ENCODE measurements at regions not wholly inside any gene's neighbourhood (a gene's known extent, or its start where the extent isn't known, plus 50 kb on each side); places are given as distances from the start of the nearest gene placed in this dataset.
"Not testable (repeated sequence)": the region's sequence is repeated elsewhere in the genome, so short reads cannot be mapped to it uniquely, and the experiment has no call there.

GRCh38 chr20:43404878-43405277, 52.8 kb upstream of the SRSF6 start:
- DNase-seq (ENCODE audit: low spot score), result no peak

- DNase-seq (ENCODE audit: low spot score), result not testable (repeated sequence)
Observed at GRCh38 chr20:43400882-43401281, 56.8 kb upstream of the SRSF6 start.

- no peak for DNase-seq (ENCODE audit: low spot score)
Observed at GRCh38 chr20:43398676-43399324, 58.9 kb upstream of the SRSF6 start.

- DNase-seq (ENCODE audit: low spot score), result no peak
Observed at GRCh38 chr20:43397147-43397546, 60.5 kb upstream of the SRSF6 start.

DNA sequence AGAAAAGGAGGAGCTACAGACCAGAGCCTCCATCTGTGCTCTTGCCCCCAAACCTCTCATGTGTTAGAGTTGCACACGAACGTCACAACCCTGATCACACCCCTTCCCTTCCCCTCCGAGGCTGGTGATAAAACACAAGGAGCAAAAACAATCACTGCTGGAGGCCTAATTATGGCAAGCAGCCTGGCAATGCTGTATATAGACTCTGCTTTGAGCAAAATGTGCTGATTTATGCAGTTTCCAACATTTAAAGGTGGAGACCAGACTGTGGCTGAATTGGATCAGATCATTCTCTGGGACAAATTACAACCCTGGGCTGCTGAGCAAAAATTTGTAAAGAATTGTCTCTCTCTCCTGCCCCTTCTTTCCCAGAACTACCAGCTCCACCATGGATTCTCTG, 64.6 kb upstream of the SRSF6 start:
- DNase-seq (ENCODE audit: low spot score), result no peak

DNA sequence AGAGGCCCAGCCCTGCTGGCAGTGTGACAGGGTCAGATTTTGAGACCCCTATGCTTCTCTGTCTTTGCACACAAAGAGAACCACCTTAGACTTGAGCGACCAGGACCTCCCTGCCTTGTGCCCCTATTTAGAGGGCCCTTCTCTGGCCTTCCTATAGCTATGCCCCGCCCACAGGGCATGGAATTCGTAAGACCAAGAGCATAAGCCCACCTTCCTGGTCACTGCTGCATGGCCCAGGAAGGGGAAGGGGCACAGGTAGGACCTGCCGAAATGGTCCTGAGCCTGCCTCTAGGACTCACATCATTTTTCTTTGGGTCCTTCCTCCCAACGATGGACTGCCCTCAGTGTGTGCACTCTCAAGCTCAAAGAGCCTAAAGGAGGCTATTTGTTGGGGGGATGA, 65.1 kb upstream of the SRSF6 start:
- DNase-seq (ENCODE audit: low spot score), result no peak

DNA sequence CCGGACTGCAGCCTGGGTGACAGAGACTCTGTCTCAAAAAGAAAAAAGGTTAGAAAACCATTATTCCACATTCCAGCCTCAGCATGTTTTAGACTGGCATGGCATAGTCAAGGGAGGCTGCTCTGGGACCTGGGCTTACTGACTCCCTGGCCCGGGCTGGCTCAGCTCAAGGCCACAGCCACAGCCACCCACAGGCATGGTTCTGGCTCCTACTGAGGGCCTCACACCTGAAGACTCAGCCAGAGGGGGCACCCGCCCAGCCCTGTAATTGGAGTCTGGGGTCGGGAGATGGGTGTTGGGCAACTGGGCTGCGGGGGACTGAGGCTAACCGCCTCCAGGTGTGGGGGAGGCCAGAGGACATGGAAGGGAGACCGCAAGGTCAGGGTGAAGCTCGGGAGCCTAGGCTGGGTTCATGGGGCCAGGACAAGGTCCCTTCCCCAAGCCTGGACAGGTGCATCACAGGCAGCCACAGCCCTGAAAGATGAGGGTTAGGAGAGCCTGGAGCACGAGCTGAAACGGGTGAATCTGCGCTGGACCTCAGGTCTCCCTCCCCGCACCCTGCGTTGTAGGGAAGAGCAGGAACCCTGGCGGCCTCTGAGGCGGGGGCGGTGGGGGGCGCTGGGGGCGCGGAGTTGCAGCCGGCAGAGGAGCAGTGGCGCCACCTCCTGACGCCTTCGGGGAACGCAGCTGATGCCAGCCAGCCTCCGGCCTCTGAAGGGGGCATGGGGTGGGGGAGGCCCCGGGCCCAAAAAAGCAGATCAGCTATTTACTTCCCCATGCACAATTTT, 67.7 kb upstream of the SRSF6 start:
- DNase-seq (ENCODE audit: low spot score), result no peak

DNA sequence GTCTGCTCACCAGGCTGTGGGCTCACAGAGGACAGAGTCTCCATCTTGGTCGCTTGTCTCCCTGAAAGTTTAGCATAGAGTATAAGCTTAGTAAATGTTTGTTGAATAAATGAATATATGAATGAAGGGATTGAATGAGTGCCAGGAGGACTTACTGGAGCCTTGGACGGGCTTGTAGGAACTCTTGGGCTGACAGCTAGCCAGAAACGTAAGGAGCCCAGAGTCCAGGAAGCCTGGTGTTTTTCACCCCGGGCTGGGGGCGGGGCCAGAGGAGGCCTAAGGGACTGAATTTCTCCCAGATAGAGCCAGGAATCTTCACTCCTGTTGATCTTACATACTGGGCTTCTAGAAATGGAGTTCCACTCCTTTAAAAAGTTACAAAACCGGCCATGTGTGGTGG, 68.5 kb upstream of the SRSF6 start:
- DNase-seq (ENCODE audit: low spot score), result no peak

GRCh38 chr20:43388268-43389002, 69.3 kb upstream of the SRSF6 start:
- no peak for DNase-seq (ENCODE audit: low spot score)

DNA sequence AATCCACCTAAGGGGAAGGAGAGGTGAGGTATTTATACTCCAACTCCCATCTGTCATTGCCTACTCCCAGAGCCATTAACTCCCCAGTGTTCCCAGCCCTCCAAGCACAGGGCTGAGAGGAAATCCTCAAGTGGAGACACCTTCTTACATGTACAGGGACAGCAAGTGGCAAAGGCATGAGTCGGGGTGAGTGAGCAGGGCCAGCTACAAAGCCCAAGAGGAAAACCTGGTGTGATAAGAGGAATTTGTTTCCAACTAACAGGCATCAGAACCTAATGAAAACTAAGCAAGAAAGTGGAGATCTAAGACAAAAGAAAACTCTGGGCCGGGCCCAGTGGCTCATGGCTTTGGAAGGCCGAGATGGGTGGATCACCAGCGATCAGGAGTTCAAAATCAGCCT, 70.0 kb upstream of the SRSF6 start:
- DNase-seq (ENCODE audit: low spot score), result no peak

GRCh38 chr20:43386878-43387277, 70.8 kb upstream of the SRSF6 start:
- DNase-seq (ENCODE audit: low spot score), result no peak

DNA sequence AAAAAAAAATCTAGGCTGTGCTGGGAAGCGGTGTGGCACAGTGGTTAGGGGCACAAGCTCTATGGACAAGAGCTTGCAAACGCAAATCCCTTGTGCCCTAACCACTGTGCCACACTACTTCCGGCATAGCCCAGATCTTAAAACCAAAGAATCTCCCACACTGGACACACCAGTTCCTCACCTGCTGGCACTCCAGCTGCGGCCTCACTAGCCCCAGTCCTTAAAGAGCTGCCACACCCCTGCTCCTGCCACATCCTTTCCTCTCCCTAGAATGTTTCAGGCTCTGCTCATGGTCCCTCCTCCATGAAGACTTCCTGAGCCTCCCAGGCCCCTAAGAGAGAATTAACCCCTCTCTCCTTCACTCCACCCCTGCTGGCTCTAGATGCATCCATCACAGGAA, 71.8 kb upstream of the SRSF6 start:
- no peak for DNase-seq (ENCODE audit: low spot score)

DNA sequence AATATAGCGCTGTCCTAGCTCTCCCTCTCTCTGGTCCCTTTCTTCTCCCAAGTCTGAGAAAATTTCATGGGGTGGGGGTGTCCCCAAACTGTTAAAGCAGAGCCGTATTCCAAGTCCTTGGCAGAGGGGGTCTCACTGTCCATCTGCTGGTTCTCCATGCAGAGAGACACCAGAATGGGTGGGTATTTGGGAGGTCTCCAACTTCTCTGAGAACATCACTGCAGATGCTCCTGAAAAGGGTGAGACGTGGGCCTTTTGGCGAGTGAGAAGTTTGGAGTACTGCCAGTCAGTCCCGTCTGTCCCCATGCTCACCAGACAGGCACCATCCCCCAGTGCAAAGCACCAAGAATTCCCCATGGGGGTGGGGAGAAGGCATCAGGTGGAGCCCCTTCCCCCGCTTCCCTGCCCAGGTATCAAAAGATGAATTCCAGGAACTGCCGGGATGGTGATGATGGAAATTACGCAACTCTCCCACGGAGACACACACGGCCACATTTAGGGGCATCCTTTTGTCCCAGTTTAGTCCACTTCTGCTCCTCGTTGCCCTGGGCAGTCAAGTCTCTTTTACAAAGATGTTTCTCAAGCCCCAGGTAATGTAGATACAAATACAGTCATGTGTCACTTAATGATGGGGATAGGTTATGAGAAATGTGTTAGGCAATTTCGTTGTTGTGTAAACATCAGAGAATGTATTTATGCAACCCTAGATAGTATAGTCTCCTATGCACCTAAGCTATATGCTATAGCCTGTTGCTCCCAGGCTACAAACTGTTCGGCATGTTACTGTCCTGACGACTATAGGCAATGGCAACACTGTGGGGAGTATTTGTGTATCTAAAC, 73.4 kb upstream of the SRSF6 start:
- no peak for DNase-seq (ENCODE audit: low spot score)

- DNase-seq (ENCODE audit: low spot score), result no peak
Observed at GRCh38 chr20:43383026-43383795, 74.5 kb upstream of the SRSF6 start.

DNA sequence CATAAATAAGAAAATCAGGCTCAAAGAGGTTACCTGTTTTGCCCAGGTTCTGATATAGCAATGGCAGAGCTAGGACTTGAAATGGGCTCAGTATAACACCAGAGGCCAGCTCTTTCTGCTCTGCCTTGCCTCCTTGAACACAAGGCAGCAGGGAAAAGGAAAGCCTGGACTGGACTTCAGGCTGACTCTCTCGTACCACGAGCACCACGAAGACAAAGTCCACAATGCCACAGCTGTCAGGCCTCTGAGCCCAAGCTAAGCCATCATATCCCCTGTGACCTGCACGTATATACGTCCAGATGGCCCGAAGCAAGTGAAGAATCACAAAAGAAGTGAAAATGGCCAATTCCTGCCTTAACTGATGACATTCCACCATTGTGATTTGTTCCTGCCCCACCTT, 75.6 kb upstream of the SRSF6 start:
- not testable (repeated sequence) for DNase-seq (ENCODE audit: low spot score)

DNA sequence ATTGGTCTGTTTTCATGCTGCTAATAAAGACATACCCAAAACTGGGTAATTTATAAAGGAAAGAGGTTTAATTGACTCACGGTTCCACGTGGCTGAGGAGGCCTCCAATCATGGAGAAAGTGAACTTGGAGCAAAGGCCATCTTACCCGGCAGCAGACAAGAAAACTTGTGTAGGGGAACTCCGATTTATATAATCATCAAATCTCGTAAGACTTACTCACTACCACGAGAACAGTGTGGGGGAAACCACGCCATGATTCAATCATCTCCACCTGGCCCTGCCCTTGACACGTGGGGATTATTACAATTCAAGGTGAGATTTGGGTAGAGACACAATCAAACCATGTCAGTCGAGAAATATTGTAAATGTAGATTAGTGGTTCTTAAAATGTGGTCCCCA, 76.2 kb upstream of the SRSF6 start:
- not testable (repeated sequence) for DNase-seq (ENCODE audit: low spot score)

DNA sequence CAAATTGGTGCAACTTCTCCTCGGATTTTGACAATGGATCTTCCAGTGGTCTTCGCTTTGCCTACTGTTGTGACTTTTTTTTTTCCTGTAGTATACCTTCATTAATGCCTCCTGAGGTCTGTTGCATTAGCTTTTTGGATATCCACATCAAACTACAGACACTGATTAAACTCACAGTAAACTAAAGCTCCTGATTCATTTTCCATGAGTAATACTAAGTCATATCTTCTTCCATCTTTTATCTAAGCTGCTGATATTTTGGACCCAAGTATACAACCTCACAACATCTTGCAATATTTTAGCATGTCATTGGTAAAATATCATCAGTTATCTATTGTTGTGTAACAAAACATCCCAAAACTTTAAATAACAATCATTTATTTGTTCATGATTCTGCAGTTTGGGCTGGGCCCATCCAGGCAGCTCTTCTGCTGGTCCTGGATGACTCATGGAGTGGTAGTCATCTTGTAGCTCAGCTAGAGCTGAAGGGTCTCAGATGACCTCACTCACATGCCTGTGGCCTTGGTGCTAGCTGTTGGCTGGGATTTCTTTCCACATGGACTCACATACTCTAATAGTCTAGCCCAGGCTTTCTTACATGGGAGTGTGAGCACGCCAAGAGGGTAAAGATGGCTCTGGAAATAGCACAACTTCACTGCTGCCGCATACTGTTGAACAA, 78.3 kb upstream of the SRSF6 start:
- DNase-seq (ENCODE audit: low spot score), result no peak

DNA sequence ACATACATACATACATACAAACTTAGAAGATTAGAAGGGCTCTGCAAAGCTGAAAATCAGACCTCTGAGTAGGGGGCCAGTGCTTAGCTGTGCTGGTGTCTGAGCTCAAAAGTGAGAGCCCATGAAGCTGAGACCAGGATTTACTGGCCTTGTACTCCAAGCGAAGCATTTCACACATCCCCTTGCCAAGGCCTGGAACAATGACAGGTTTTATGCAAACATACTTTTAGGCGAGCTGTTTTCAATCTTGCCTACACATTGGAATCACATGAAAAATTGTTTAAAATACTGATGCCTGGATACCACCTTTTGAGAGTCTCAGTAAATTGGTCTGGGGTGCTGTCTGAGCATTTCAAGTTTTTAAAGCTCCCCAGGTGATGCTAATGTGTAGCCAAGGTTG, 80.9 kb upstream of the SRSF6 start:
- no peak for DNase-seq (ENCODE audit: low spot score)

DNA sequence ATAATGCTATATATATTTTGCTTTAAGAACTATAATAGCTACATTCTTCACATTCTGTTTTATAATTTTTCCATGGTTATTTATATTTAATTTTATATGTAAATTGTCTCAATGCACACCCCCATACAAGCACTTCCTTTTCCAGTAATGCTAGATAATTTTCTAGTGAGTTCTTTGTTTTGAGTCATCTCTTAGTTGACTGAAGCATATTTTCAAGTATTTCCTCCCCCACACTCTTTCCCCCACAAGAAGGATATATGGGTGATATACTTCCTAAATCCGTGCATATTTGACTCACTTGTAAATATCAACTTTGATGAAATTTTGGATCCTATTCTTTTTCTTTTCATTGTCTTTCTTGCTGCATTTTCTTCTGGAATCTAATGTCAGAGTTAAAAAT, 82.1 kb upstream of the SRSF6 start:
- no peak for DNase-seq (ENCODE audit: low spot score)

GRCh38 chr20:43372051-43372450, 85.6 kb upstream of the SRSF6 start:
- DNase-seq (ENCODE audit: low spot score), result no peak

- no peak for DNase-seq (ENCODE audit: low spot score)
Observed at GRCh38 chr20:43365691-43366090, 92.0 kb upstream of the SRSF6 start.
